KBM-7 (cell line): ENCODE measurements at regions not wholly inside any gene's neighbourhood (a gene's known extent, or its start where the extent isn't known, plus 50 kb on each side); places are given as distances from the start of the nearest gene placed in this dataset.

ENCODE experiments used
- DNase-seq: peaks from one replicate; pipeline ENCODE4 v3.0.0-alpha.2; 2015
- in situ Hi-C: fragments of 300-500 bp; cut with MboI; formaldehyde crosslinking; loops from 2 replicates; pipeline ENCODE4 v1.14.3; 2020; ENCODE audit warnings: low sequenced_read_pairs, low pct_unique_long_range_greater_than_20kb, mixed read lengths

- no peak for DNase-seq
- in situ Hi-C loops = no loop called here
Observed at GRCh38 chrX:39322496-39322895, 521.2 kb downstream of the MID1IP1 start.

- in situ Hi-C loops = no loop called here
- no peak for DNase-seq
Observed at GRCh38 chrX:39324233-39324930, 523.1 kb downstream of the MID1IP1 start.

GRCh38 chrX:39327255-39327654 is 526.0 kb downstream of the MID1IP1 start:
- DNase-seq = no peak
- in situ Hi-C loops = no loop called here

GRCh38 chrX:39327705-39328104 is 526.4 kb downstream of the MID1IP1 start:
- no peak for DNase-seq
- in situ Hi-C loops = no loop called here

- no peak for DNase-seq
- in situ Hi-C loops = no loop called here
Observed at GRCh38 chrX:39328661-39329060, 527.4 kb downstream of the MID1IP1 start.

- in situ Hi-C loops = no loop called here
- DNase-seq = peak; percentile 38
Observed at GRCh38 chrX:39331082-39331704, 529.9 kb downstream of the MID1IP1 start.

- in situ Hi-C loops = no loop called here
- DNase-seq = no peak
Observed at GRCh38 chrX:39333451-39333850, 532.2 kb downstream of the MID1IP1 start.

- in situ Hi-C loops = no loop called here
- peak; percentile 49 for DNase-seq
Observed at GRCh38 chrX:39335513-39336235, 534.4 kb downstream of the MID1IP1 start.

GRCh38 chrX:39336671-39337311 is 535.5 kb downstream of the MID1IP1 start:
- in situ Hi-C loops = no loop called here
- peak; percentile 37 for DNase-seq

- in situ Hi-C loops = no loop called here
- DNase-seq = no peak
Observed at GRCh38 chrX:39337451-39337850, 536.2 kb downstream of the MID1IP1 start.

GRCh38 chrX:39338583-39338982 is 537.3 kb downstream of the MID1IP1 start:
- in situ Hi-C loops = no loop called here
- DNase-seq = no peak

GRCh38 chrX:39356119-39356807 is 555.0 kb downstream of the MID1IP1 start:
- in situ Hi-C loops = no loop called here
- no peak for DNase-seq

- in situ Hi-C loops = no loop called here
Observed at GRCh38 chrX:39360101-39360500, 558.8 kb downstream of the MID1IP1 start.

GRCh38 chrX:39361736-39362135 is 560.5 kb downstream of the MID1IP1 start:
- in situ Hi-C loops = no loop called here
- no peak for DNase-seq

More at GRCh38 chrX:39360101-39360500, 558.8 kb downstream of the MID1IP1 start:
- DNase-seq = no peak

- in situ Hi-C loops = no loop called here
Observed at GRCh38 chrX:39367416-39367815, 566.2 kb downstream of the MID1IP1 start.

GRCh38 chrX:39372115-39372514 is 570.9 kb downstream of the MID1IP1 start:
- no peak for DNase-seq
- in situ Hi-C loops = no loop called here

More at GRCh38 chrX:39367416-39367815, 566.2 kb downstream of the MID1IP1 start:
- no peak for DNase-seq

GRCh38 chrX:39377157-39377556 is 575.9 kb downstream of the MID1IP1 start:
- in situ Hi-C loops = no loop called here
- no peak for DNase-seq

- in situ Hi-C loops = no loop called here
- DNase-seq = no peak
Observed at GRCh38 chrX:39377773-39378172, 576.5 kb downstream of the MID1IP1 start.

GRCh38 chrX:39381422-39381821 is 580.2 kb downstream of the MID1IP1 start:
- in situ Hi-C loops = no loop called here
- no peak for DNase-seq
